HG03025 (cell line): ENCODE measurements at regions not wholly inside any gene's neighbourhood (a gene's known extent, or its start where the extent isn't known, plus 50 kb on each side); places are given as distances from the start of the nearest gene placed in this dataset.
"Not testable (repeated sequence)": the region's sequence is repeated elsewhere in the genome, so short reads cannot be mapped to it uniquely, and the experiment has no call there.

ENCODE experiments used
- ATAC-seq: cut with Tn5 transposase; IDR thresholded peaks from one replicate; pipeline ENCODE4 v1.9.1; 2021; ENCODE audit warnings: mild to moderate bottlenecking, moderate library complexity; ENCODE audit not compliant: unreplicated experiment, low FRiP score

DNA sequence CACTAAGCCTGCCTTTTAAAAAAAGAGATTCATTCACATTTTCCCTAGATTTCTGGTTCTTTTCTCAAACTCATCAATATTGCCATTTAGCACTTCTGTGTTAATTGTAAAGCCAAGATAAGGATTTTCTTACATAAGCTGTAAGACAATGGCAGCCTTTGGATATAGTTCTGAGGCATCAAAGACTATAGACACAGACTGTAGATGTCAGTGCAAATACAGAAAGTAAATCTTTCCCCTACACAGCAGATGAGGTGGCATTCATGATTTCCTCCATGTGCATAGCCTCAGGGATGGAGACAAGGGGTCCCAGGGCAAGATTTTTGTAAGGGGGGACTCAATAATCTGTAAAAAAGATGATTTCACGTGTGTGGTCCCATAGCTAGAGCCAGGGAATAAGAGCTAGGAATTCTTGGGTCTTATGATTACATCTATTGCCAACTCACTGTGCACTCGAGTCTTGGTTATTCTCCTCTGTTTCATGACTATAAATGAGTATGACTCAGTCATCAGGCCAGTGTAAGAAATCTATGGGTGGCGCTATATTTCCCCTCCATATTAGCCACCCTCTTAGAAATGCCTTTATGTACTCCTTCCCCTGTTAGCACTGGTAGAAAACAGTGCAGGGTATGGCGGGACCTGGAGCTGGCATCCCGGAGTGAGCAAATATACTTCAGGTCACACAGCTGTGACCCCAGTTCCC is 207.5 kb downstream of the EXOC5 start:
- ATAC-seq, result no peak

DNA sequence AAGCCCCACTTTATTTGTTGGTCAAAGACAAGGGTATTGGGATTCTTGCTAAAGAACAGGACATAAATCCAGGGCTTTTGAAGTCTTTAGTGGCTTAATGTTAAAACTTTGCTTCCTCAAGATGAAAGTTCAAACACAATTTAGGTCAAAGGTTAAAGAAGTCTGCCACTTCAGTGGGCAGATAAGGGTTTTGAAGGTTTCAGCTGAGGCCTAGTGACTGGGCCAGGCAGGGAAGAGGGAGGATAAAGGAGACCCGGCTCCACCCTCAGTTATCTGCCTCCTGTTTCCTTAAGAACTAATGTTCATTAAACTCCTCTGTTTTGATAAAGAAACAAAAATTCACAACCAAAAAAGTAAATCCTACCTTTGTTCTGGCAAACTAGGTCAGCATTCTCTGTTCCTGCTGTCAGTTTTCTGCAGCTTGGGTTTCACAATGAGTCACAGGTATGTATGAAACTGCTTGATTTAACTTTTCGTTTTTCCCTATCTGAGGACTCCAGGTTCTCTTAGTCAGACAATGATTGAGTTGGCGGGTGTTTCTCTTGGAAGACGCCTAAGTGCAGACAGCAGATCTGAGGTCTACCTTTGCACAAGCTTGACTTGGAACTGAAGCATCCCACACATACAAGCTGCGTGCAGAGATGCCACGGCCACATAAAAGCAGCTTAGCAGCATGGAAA is 208.3 kb downstream of the EXOC5 start:
- ATAC-seq, result peak; percentile 95

DNA sequence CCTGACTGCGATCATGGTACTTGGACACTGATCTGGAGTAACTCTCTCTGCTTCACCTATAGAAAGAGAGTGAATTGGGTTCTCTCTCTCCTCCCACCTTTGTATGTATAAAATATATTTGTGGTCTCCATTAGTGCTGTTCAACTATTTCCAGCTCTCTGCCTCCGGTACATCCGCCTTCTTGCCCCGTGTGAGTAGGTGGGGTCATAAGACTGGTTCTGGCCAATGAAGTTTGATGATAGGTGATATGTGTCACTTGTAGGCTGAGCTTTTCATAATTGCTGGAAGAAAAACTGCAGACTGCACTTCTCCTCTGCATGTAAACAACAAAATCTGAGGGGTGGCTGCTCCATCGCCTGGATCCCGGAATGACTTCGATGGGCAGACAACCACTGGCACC is 210.4 kb downstream of the EXOC5 start:
- ATAC-seq, result no peak

DNA sequence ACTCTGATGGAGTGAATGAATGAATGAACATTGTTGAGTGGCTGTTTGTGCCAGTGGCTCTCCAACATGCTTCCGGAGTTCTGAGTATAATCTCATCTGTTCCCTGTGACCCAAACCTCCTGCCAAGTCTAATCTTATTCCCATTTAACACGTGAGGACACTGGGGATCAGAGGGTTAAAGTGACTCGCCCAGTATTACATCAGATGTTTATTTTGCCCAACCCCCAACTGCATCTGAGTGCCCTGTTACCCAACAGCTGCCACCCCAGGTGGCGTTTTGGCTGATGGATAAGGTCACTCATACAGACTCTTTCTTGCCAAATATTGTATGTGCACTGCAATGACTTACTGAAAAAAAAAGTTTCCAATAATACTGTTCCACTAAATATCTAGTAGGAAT is 210.9 kb downstream of the EXOC5 start:
- no peak for ATAC-seq

DNA sequence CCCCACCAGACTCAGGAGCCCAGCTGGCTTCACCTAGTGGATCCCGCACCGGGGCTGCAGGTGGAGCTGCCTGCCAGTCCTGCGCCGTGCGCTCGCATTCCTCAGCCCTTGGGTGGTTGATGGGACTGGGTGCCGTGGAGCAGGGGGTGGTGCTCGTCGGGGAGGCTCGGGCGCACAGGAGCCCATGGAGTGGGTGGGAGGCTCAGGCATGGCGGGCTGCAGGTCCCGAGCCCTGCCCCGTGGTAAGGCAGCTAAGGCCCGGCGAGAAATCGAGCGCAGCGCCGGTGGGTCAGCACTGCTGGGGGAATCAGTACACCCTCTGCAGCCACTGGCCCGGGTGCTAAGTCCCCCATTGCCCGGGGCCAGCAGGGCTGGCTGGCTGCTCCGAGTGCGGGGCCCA is 212.2 kb downstream of the EXOC5 start:
- not testable (repeated sequence) for ATAC-seq

DNA sequence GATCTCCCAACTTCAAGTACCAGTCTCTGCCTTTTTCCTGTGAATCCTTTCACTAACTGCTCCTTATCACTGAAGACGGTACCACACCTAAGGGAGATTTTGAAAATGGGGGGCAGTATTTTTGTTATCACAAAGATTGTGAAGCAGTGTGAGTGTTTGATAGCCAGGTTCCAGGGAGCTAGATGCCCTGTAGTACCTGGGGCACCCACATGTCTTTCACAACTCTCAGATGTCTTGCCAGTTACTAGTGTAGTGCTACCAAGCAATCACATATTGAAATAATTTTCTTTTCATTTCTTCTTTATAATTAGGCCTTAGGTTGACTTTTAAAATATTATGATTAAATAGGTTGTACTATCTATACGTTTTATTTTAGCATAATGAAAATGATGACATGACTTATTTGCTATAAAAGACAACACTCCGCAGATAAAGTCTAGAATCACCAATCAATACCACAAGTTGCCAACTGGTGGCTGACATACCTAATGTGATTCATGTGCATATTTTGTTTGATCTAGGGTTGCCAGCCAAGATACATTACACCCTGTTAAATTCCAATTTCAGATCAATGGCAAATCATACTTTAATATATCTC is 215.9 kb downstream of the EXOC5 start:
- no peak for ATAC-seq

DNA sequence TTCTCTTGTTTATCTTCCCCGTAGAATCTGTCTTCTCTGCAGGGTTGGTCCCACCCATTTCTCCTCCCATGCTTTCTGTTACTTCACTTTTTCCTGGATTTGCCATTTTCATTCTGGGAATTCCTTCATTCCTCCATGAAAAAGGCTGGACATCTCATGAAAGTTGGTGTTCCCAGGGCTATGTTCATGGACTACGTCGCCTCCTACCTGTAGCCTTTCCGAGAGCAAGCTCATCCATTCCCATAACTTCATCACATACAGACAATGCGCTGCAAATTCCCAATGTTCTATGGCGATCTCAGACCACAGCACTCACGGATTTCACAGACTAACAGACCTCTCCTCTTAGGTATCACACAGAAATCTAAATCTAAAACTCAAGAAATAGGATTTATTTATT is 217.1 kb downstream of the EXOC5 start:
- no peak for ATAC-seq

DNA sequence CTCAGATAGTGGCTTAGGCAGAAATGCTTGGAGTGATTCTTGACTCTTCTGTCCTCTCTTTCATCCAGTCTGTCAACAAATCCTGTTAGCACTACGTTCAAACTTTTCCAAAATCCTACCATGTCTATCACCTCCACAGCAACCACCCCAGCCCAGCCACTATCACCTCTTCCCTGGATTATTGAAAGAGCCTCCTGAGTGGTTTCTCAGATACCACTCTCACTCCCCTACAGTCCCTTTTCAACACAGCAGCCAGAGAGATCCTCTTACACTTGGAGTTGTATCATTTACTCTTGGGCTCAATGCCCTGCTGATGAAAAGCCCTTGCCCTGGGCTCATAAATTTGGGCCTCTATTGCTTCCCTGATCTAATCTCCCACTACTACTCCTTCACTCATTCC is 218.9 kb downstream of the EXOC5 start:
- no peak for ATAC-seq

DNA sequence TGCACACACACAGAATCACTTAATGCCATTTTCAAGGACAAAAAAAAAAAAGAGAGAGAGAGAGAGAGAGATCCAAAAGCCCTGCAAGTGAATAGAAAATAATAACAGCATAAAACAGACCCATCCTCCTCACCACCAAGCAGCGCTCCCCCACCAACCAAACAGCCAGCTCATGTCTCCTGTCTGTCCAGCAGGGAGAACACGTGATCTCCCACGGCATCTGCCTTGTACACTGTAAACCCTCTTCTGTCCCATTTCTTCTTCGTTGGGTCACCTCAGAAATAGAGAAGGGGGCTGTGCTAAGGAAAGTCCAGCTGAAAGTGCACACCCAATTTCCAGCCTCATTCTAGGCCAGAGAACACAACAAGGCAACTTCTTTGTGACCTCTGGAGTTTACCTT is 222.5 kb downstream of the EXOC5 start:
- ATAC-seq, result no peak

DNA sequence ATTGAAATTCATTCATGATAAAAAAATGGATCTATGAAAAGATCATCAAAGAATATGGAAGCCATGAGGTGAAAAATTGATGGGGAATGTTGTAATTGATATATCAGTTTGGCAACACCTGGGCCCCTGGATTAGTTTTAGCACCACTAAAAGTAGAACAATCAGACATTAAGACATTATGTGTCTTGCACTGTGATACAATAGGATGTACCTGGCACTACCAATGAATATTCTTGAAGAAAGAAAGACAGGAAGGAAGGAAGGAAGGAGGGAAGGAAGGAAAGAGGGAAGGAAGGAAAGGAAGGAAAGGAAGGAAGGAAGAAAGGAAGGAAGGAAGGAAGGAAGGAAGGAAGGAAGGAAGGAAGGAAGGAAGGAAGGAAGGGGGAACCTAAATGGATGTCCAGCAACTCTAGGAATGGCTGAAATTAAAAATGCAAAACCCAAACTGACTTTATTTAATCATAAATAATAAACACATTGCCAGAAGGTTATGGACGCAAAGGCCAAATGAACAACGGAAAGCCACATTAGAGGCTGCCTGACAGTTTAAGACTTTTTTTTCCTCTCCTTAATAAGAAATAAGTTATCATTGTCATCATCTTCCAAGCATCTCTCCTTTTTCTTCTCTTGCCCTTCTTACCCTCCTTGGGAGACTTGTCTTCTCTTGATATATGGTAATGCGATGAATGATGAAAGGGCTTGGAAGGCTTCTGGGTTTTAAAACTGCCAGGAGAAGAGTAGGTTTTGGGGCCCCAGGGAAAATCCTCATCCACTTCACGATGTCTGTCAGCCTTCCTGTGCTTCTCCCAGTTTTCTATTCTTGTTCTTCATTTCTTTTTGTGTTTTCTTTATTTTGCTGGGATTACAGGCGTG is 224.4 kb downstream of the EXOC5 start:
- ATAC-seq, result not testable (repeated sequence)

DNA sequence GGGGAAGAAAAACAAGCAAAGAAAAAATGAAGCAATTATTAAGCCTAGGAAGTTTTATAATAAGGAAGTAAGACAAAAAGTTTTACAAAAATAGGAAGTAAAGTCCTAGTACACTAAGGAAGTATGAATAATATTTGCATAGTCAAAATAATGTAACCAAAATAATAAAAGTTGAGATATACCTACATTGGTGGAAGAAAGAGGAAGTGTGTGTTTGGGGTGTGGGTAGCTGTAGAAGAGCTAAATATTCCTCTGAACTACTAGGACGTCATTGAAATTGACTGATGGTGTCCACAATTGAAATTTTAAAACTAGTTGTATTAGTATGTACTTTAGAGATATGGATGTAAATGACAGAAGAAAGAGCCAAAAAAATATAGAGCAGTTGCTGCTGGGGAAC is 228.4 kb upstream of the OTX2 start:
- ATAC-seq, result peak; percentile 72

DNA sequence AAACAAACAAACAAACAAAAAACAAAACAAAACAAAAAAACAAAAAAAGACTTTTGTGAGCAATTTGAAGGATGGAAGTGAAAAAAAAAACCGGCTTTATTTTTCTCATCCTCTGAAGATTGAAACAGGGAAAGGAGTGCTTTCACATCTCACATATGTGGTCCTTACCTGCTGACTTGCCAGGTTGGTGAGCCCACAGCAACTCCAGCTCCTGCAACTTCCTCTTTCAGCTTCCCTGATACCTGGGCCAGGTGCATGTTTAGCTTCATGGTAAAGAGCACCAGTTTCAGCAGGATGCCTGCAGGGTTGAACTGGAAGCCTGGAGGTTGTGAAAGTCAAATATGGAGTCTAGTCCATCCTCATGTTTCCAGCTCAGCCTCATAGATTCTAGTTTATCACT is 221.2 kb upstream of the OTX2 start:
- ATAC-seq, result no peak

DNA sequence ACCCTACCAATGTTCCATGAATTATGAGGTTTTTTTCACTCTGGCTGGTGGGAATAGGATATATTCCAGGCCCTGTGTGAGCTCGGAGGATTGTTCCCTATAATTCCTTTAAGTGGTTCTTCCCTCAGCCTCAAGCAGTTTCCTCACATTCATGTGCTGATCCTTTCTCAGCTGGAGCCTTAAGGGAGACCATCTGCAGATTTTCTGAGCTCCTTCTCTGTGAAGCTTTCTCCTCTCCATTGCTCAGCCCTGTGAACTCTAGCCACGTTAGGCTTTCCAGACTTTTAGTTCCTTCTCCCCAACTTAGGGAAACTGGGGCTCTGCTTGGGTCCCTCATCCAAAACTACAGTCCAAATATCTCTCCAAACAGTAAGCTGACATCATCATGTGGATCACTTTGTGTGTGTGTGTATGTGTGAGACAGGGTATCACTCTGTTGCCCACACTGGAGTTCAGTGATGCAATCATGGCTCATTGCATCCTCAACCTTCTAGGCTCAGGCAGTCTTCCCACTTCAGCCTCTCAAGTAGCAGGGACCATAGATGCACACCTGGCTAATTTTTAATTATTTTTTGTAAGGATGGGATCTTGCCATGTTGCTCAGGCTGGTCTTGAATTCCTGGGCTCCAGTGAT is 219.5 kb upstream of the OTX2 start:
- ATAC-seq, result no peak

DNA sequence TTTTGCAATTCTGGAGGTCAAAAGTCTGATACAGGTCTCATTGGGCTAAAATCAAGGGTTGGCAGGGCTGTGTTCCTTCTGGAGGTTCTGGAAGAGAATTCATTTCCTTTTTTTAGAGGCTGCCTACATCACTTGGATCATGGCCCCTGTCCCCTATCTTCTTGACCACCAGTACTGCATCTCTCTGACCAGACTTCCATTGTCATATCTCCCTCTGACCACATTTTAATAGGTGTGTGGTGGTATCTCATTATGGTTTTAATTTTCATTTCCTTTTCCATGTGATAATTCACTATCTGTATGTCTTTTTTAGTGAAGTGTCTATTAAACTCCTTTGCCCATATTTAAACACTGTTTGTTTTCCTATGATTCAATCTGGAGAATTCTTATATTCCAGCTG is 215.2 kb upstream of the OTX2 start:
- no peak for ATAC-seq

DNA sequence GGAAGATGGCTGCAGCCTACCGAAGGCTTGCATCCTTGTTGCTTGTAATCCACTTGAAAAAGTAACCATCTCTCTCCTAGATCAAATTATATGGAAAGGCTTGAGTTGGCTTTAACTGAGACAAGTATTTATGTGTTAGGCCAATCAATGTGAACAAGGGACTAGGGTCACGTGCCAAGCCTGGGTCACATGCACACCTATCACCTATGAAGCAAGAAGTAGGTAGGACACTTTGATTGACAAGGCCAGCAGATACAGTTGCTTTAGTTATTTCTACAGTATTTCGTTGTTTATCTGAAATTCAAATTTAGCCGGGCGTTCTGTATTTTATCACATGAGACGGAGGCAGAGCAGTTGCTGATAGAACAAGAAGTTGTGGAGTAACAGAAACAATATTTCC is 212.3 kb upstream of the OTX2 start:
- ATAC-seq, result no peak

DNA sequence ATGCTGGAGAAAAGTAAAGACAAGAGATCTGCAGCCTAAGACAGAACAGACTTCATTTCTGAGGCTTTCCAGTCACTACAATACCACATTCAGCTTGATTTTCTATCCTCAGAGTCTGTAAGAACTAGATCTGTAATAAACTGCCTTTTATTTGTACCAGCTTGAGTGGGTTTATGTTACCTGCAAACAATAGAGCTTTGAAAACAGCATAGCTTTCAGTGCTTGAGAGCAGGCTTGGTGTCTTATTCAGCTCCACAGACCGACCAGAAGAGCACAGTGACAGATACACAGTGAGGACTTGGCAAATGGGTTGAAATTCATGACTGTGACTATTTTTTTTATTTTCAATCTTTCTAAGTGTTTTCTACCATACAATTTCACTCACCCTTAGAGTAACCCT is 207.8 kb upstream of the OTX2 start:
- no peak for ATAC-seq

DNA sequence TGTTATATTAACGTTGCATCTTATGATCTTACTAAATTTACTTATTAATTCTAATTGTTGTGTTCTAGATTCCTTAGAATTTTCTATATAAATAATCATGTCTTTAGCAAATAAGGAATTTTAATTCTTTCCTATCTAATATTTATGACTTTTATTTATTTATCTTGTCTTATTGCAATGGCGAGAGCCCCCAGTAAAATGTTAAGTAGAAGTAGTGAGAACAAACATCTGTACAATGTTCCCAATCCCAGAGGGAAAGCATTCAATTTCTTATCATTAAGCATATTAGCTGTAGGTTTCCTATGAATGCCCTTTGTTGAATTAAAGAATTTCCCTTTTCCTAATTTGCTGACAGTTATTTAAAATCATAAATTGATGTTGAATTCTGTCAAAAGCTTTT is 203.7 kb upstream of the OTX2 start:
- no peak for ATAC-seq

DNA sequence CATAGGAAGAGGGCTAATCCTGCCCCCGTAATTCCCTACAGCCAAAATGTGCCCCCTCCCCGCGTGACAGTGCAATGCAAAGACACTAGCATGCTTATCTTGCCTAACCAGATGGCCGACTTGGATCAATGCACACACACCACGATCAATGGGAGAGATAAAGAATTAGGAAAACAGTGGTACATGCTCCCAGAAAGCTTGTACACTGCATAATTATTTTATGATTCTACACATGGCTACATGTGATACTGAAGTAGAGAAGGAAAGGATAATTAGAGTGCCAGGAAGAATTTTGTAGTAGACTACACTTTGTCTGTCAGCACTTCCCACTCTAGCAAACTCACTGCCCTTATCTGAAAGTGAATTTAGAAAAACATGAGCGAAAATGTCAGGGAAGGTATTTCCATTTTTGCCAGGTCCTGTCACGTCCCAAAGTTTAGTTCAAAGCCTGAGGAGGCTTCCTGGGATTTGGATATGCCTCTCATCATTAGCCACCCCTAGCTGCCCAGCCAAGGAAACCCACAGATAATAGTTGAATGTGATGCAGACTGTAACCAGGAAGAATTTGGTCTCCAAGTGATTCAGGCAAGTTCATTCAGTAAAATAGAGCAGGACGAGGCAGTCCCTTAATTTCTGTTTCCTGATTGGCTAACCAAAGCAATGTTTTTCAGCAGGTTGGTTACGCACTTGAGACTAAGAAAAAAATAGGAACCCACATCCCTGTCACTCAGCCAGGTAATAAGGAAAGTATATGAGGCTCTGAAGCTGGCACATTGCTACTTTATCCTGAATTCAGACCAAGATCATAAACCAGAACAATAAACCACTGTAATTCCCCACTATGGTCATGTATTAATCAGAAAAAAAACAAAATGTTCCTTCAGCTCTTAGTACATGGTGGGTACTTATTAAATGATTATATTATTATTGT is 199.6 kb upstream of the OTX2 start:
- no peak for ATAC-seq

DNA sequence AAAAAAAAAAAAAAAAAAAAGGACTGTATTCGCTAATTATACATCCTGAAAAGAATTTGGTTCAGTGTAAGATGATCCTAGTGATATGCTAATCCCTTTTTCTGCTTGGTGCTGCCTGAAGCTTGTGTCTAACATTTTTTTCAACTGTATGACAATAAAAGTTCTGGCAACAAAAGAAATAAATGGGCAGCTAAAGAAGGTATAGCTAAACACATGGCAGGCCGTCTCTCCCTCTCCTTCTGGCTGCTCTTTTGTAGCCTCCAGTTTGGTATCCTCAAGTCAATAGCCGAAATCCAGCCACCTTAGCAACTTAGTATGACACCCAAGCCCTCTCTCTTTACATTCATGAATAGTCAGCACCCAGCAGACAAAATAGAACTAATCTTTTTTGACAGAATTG is 198.3 kb upstream of the OTX2 start:
- no peak for ATAC-seq

DNA sequence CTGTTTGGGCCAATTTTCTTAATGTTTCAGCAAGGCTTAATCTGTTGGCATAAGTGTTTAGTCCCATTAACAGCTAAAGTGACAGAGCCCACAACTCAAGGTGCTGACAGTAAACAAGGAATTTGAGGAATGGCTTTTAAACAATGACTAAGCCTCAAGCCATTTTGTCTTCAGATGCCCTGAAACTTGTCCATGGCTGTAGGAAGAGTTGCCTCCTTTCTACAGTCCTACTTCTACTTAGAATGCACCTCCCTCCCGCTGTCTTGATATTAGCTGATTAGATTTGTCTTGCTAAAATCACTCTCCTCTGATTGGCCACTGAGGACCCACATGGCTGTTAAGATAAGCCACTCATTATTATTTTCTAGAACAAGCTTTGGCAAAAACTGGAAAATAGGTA is 188.4 kb upstream of the OTX2 start:
- ATAC-seq, result no peak
